ENCODE measurements at regions not wholly inside any gene's neighbourhood (a gene's known extent, or its start where the extent isn't known, plus 50 kb on each side); places are given as distances from the start of the nearest gene placed in this dataset.

- no peak overlapping the region for H3K27ac ChIP-seq (ENCODE audit: low read depth in 1 of 2, low read length in 1 of 2)
- no peak for ATAC-seq (ENCODE audit: insufficient read depth, low FRiP score)
Observed at GRCh38 chr7:80319461-80319860, 184.8 kb downstream of the GNAI1 start.

DNA sequence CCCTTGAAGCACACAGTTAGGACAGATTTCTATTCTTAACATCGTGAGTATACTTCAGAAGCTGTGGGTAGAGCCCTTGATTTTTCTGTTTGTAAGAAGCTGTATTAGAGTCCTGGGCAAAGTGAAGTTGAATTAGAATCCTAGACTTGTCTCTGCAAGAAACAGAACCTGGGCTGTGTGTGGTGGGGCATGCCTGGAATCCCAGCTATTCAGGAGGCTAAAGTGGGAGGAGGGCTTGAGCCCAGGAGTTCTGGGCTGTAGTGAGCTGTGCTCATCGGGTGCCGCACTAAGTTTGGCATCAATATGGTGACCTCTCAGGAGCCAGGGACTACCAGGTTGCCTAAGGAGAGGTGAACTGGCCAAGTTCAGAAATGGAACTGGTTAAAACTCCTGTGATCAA is 183.4 kb downstream of the GNAI1 start:
- WGBS, 2 donors: 93% methylated on average over 3 of the region's 3 CpGs
- Histone ChIP-seq H3K9ac (ENCODE audit: insufficient read depth in 1 of 2, low read length in 2 of 2) (no peak overlapping the region), H3K4me1 (ENCODE audit: control insufficient read depth in 5 of 5, insufficient read depth in 5 of 5, low read length in 5 of 5) (no peaks in the 10 kb centered on the region), H3K4me3 (no peak overlapping the region), H3K27me3 (ENCODE audit: control insufficient read depth in 3 of 3, insufficient read depth in 3 of 3, low read length in 2 of 3) (no peaks in the 10 kb centered on the region), H3K9me3 (ENCODE audit: control insufficient read depth in 4 of 4, insufficient read depth in 3 of 4, low read length in 3 of 4) (no peaks in the 10 kb centered on the region), H3K36me3 (ENCODE audit: control insufficient read depth in 4 of 4, insufficient read depth in 4 of 4, low read length in 4 of 4) (no peaks in the 10 kb centered on the region), H3K27ac (ENCODE audit: low read depth in 1 of 2, low read length in 1 of 2) (no peak overlapping the region)
- TF ChIP-seq CTCF (IDR thresholded peaks at IDR 0.05; ENCODE audit: control extremely low read depth, extremely low read depth): no peak
- DNase-seq (no peak), ATAC-seq (ENCODE audit: insufficient read depth, low FRiP score) (no peak)

More at GRCh38 chr7:80319461-80319860, 184.8 kb downstream of the GNAI1 start:
- Histone ChIP-seq H3K4me1 (ENCODE audit: control insufficient read depth in 5 of 5, insufficient read depth in 5 of 5, low read length in 5 of 5) (no peaks in the 10 kb centered on the region), H3K27me3 (ENCODE audit: control insufficient read depth in 3 of 3, insufficient read depth in 3 of 3, low read length in 2 of 3) (no peaks in the 10 kb centered on the region), H3K4me3 (no peak overlapping the region), H3K9me3 (ENCODE audit: control insufficient read depth in 4 of 4, insufficient read depth in 3 of 4, low read length in 3 of 4) (no peaks in the 10 kb centered on the region), H3K36me3 (ENCODE audit: control insufficient read depth in 4 of 4, insufficient read depth in 4 of 4, low read length in 4 of 4) (no peaks in the 10 kb centered on the region), H3K9ac (ENCODE audit: insufficient read depth in 1 of 2, low read length in 2 of 2) (no peak overlapping the region)
- WGBS, 2 donors: 66 to 92% methylated on average over 2 of the region's 2 CpGs
- TF ChIP-seq CTCF (IDR thresholded peaks at IDR 0.05; ENCODE audit: control extremely low read depth, extremely low read depth): no peak
- DNase-seq: peak in 2 of 3 donors; percentile 28 to 43

DNA sequence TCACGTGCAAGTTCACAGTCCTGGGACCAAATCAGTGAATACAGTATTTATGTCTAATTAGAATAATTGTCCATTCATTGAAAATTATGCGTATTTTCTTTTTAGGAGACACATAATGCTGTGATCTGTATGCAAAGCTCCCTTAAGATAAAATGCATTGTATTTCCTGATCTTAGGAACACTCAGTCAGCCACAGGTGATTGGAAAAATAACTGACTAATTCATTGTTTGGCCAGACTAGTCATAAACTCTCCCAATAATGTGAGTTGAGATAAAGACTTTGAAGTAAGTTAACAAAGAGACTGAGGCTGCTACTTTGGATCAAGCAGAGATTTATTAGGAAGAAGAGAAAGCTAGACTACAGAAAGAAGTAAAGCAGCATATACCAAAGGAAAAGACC is 182.2 kb downstream of the GNAI1 start:
- DNase-seq: no peak
- no peak overlapping the region for H3K9ac ChIP-seq (ENCODE audit: insufficient read depth in 1 of 2, low read length in 2 of 2)
- H3K9me3 ChIP-seq (ENCODE audit: control insufficient read depth in 4 of 4, insufficient read depth in 3 of 4, low read length in 3 of 4): no peaks in the 10 kb centered on the region
- no peak overlapping the region for H3K4me3 ChIP-seq
- H3K36me3 ChIP-seq (ENCODE audit: control insufficient read depth in 4 of 4, insufficient read depth in 4 of 4, low read length in 4 of 4): no peaks in the 10 kb centered on the region
- H3K4me1 ChIP-seq (ENCODE audit: control insufficient read depth in 5 of 5, insufficient read depth in 5 of 5, low read length in 5 of 5): peaks cover 0 to 11% (median 0%) of the 10 kb centered on the region in 5 donors
- TF ChIP-seq CTCF (IDR thresholded peaks at IDR 0.05; ENCODE audit: control extremely low read depth, extremely low read depth): no peak
- no peaks in the 10 kb centered on the region for H3K27me3 ChIP-seq (ENCODE audit: control insufficient read depth in 3 of 3, insufficient read depth in 3 of 3, low read length in 2 of 3)
- WGBS, 2 donors: 93 to 94% methylated on average over 2 of the region's 2 CpGs
- no peak for ATAC-seq (ENCODE audit: insufficient read depth, low FRiP score)
- no peak overlapping the region for H3K27ac ChIP-seq (ENCODE audit: low read depth in 1 of 2, low read length in 1 of 2)

GRCh38 chr7:80313716-80314115 is 179.1 kb downstream of the GNAI1 start:
- 88 to 90% methylated on average over 3 of the region's 3 CpGs for WGBS, 2 donors

More at GRCh38 chr7:80313716-80314115, 179.1 kb downstream of the GNAI1 start:
- TF ChIP-seq CTCF (IDR thresholded peaks at IDR 0.05; ENCODE audit: control extremely low read depth, extremely low read depth): no peak
- H3K36me3 ChIP-seq (ENCODE audit: control insufficient read depth in 4 of 4, insufficient read depth in 4 of 4, low read length in 4 of 4): no peaks in the 10 kb centered on the region
- no peaks in the 10 kb centered on the region for H3K9me3 ChIP-seq (ENCODE audit: control insufficient read depth in 4 of 4, insufficient read depth in 3 of 4, low read length in 3 of 4)
- no peak overlapping the region for H3K9ac ChIP-seq (ENCODE audit: insufficient read depth in 1 of 2, low read length in 2 of 2)
- ATAC-seq (ENCODE audit: insufficient read depth, low FRiP score) (no peak), DNase-seq (no peak)
- H3K4me1 ChIP-seq (ENCODE audit: control insufficient read depth in 5 of 5, insufficient read depth in 5 of 5, low read length in 5 of 5): peaks cover 0 to 23% (median 0%) of the 10 kb centered on the region in 5 donors
- no peak overlapping the region for H3K4me3 ChIP-seq
- no peak overlapping the region for H3K27ac ChIP-seq (ENCODE audit: low read depth in 1 of 2, low read length in 1 of 2)
- no peaks in the 10 kb centered on the region for H3K27me3 ChIP-seq (ENCODE audit: control insufficient read depth in 3 of 3, insufficient read depth in 3 of 3, low read length in 2 of 3)
